GM12878 (cell line): ENCODE measurements at regions not wholly inside any gene's neighbourhood (a gene's known extent, or its start where the extent isn't known, plus 50 kb on each side); places are given as distances from the start of the nearest gene placed in this dataset.

ENCODE experiments used
- CBFB ChIP-seq: IDR thresholded peaks from 2 replicates; pipeline ENCODE4 v1.6.1; 2016; ENCODE audit warnings: antibody characterized with exemption, low read depth
- CTCF ChIP-seq, 3 experiments: IDR thresholded peaks in 2 of 3; conservative IDR thresholded peaks in 1 of 3; 2 replicates each; pipeline ENCODE4 v1.5.1; 2011; ENCODE audit warnings: low read depth in 3 of 3, low read length in 3 of 3, mild to moderate bottlenecking in 3 of 3, control low read depth in 2 of 3, moderate library complexity in 2 of 3, inconsistent platforms in 1 of 3, mixed read lengths in 1 of 3; ENCODE audit not compliant: control insufficient read depth in 2 of 3, insufficient read depth in 1 of 3; ENCODE audit errors: extremely low read depth in 1 of 3
- FOXM1 ChIP-seq: IDR thresholded peaks from 2 replicates; pipeline ENCODE4 v1.6.1; 2012; ENCODE audit warnings: low read depth, mild to moderate bottlenecking, inconsistent platforms, low read length, moderate library complexity
- GABPA ChIP-seq: IDR thresholded peaks from 2 replicates; pipeline ENCODE4 v1.6.1; 2014; ENCODE audit warnings: antibody characterized with exemption, low read depth, mild to moderate bottlenecking, inconsistent platforms
- MLLT1 ChIP-seq: fragments of 450-650 bp; IDR thresholded peaks from 2 replicates; pipeline ENCODE4 v1.6.1; 2016; ENCODE audit warnings: mild to moderate bottlenecking
- NFYB ChIP-seq: IDR thresholded peaks from 2 replicates; pipeline ENCODE4 v1.6.1; 2011; ENCODE audit warnings: low read depth, mild to moderate bottlenecking, low read length, improper control_type of control experiment, moderate library complexity; ENCODE audit not compliant: insufficient read depth
- SMC3 ChIP-seq: IDR thresholded peaks from 2 replicates; pipeline ENCODE4 v1.6.1; 2011; ENCODE audit warnings: low read length, improper control_type of control experiment, borderline replicate concordance
- SREBF1 ChIP-seq: IDR thresholded peaks from 2 replicates; pipeline ENCODE4 v1.6.1; 2012; ENCODE audit warnings: mild to moderate bottlenecking, low read length
- TBL1XR1 ChIP-seq: IDR thresholded peaks from 2 replicates; pipeline ENCODE4 v1.6.1; 2012; ENCODE audit warnings: low read depth, low read length, improper control_type of control experiment
- ZNF24 ChIP-seq: fragments of 450-650 bp; IDR thresholded peaks from 2 replicates; pipeline ENCODE4 v1.6.1; 2017; ENCODE audit warnings: antibody characterized with exemption, mild to moderate bottlenecking
- ZSCAN29 ChIP-seq: fragments of 450-650 bp; IDR thresholded peaks from 2 replicates; pipeline ENCODE4 v1.6.1; 2017; ENCODE audit warnings: mild to moderate bottlenecking, moderate library complexity
- ZZZ3 ChIP-seq: IDR thresholded peaks from 2 replicates; pipeline ENCODE4 v1.6.1; 2011; ENCODE audit warnings: low read depth; ENCODE audit not compliant: control insufficient read depth, insufficient read length

GRCh38 chr12:3432868-3433267 lies 58.1 kb upstream of the PRMT8 start:
- TF ChIP-seq CBFB (no peak), NFYB (no peak), GABPA (no peak), ZZZ3 (no peak), CTCF (IDR thresholded peaks at IDR 0.05 in 2 of 3, conservative IDR thresholded peaks at IDR 0.05 in 1 of 3; ENCODE audit: control insufficient read depth in 2 of 3, extremely low read depth in 1 of 3, insufficient read depth in 1 of 3, low read depth in 3 of 3, low read length in 3 of 3) (no peak), ZSCAN29 (no peak), ZNF24 (no peak), FOXM1 (no peak), SREBF1 (no peak), SMC3 (no peak), MLLT1 (no peak), TBL1XR1 (no peak)
